NCI-H82 treated with DMSO at 0.1 percent for 48 hours (cell line): ENCODE measurements at regions not wholly inside any gene's neighbourhood (a gene's known extent, or its start where the extent isn't known, plus 50 kb on each side); places are given as distances from the start of the nearest gene placed in this dataset.

Experiments
- DNase-seq: peaks from one replicate; lab custom pipeline; 2025; ENCODE audit not compliant: unreplicated experiment; lab: John Stamatoyannopoulos, UW

DNA sequence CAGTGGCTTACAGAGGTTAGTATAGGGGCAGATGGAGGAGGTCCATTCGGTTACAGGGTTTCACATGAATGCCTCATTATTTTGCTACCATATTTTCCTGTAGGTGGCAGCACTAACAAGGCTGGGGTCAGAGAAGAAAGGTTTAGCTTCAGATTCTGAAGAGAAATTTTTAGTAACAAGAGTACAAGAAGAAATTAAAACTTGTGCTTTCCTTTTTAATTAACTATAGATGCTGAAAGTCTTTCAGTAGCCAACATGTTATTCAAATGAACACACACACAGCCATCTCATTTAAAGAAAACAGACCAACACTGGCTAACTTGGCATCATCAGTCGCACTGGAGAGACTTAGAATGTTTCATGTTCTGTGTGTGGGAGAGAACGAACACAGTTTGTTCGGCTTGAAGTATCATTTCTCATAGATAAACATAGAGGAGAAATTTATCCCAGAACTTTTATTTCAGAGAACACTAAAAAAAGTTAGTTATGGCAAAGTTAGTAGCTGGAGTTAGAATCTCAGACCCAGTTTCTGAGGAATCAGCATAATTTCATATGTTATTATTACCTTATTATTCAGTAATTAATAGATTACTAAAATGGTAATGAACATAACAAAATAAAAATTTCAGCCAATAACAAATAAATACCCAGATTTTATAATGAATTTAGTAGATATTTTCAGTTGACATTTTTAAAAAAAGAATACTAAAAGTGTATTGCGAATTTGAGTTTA lies 314.0 kb upstream of the RSPO3 start:
- peak; percentile 25 for DNase-seq

DNA sequence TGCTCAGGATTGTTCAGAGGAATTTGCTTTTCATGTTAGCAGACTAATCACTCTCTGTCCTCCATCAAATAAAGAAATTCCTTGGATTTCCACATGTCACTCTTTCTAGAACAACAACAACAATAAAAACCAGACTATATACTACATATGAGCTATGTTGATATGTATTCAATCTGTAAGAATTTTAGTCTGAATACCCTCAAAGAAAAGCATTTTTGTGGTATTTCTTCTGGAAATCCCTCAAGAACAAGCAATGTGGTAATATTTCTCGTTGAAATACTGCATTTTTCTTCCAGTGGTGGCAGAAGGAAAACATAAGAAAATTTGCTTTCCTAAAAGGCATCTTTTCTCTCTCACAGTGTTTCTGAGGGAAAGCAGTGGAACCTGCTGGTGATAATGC lies 312.6 kb upstream of the RSPO3 start:
- DNase-seq = no peak

DNA sequence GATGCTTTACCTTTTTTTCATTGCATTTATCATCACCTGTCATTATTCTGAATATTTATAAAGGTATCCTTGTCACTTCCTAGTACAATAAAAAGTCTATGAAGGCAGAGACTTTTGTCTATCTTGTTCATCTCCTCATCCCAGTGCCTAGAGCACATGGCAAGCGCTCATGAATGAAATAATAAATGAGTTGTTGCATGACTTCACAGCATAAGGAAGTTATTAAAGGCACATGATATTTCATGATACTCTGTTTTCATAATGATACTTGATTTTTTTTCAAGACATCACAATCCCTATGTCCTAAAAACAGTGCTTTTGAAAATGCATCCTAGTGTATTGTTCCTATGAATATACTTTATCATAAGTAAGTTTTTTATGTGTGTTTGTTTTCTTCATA lies 310.6 kb upstream of the RSPO3 start:
- DNase-seq = no peak

DNA sequence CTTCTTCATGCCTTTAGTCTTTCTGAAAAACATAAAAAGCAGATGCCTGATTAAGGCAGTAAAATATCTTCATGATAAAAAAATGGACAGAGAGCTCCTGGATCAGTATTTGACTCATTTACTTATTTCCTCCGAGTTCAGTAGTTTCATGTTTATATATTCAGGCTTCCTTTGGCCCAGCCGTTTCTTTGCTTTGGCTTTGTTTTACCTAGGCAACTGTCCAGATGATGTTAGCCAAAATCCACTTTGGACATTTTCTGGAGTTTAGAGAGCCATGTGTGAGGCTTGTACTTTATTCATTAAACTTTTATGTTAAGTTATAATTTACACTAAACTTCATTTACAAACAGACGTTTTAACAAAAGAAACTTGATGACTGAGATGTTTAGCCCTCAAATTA lies 307.1 kb upstream of the RSPO3 start:
- DNase-seq = no peak

DNA sequence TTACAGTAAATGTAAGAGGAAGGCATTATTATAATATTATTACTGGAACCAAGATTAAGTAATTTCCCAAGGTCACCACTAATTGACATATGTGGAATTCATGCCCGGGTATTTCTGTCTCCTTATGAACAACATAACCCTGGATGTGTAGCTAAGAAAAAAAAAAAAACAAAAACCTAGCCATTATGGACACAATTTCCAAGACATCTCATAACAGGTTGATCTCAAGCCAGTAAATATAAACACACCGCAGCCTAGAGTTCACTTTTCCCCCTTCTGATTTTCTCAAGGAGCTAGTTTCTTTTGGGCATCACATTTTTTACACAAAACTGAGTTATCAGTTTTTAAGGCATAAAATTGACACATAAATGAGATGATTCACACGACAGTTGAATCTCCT lies 306.5 kb upstream of the RSPO3 start:
- DNase-seq = no peak

DNA sequence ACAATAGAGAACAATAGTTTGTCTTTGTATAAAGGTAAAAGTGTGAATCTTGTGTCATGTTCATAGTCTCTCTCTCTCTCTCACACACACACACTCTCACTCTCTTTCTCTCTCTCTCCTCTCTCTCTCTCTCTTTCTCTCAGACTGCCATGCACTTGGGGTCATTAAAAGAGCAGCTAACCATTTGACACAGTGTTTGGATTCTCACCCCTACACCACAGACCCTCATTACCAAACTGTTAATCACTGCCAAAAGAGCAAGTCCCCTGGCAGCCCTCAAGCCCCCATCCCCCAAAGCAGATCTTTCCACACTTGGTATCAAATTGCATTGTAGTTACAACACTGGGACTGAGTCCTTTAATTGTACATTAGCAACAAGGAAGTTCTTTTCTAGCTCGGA lies 305.8 kb upstream of the RSPO3 start:
- no peak for DNase-seq

DNA sequence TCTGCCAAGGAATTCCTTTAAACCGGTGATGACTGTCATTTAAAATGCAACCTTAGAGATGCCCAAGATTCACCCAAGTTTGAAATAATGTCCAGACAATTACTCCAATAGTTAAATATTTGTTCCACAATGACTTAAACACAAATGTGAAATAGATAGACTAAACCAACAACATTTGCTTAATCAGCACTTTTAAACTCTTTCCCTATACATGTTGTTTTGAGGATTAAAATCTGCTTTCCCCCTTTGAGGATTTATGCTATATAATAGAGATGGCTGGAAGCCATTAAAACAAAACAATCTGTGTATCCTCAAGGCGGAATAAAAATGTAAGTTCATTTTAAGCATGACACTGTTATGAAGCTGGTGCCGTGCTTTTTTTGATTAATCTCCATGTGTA lies 297.8 kb upstream of the RSPO3 start:
- no peak for DNase-seq

DNA sequence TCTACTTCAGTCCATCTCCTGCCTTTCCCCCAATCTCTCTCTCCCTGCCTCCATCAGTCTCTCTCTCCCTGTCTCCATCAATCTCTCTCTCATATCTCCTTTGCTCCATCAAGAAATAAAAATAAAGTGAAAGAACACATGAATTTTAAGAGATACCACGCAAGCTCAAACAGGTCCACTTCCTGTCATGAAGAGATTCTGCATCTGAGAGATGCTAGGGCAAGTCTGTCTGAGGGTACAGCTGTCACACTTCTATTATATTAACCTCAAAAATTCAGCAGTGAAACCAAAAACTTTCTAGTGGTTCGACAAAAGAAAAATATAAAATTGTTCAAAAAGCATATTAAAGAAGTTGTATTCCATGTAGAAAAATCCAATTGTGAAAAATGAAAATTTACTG lies 296.8 kb upstream of the RSPO3 start:
- DNase-seq = no peak

DNA sequence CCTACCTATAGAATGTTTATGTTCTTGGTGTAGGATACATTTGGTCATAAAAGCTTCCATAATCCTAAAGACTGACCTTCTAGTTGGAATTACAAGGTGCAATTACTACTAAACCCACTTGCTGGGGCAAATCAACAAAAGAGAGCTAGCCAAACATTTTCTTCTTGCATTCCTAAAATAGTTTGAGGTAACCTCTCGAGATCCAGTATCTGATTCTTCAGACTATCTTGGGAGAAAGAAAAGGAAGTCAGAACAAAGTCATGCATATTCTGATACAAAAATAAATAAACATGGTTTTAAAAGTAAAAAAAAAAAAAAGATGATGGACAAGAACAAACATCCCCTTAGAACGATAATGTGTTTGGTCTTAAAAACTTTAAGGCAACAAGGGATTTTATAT lies 294.2 kb upstream of the RSPO3 start:
- DNase-seq = no peak

DNA sequence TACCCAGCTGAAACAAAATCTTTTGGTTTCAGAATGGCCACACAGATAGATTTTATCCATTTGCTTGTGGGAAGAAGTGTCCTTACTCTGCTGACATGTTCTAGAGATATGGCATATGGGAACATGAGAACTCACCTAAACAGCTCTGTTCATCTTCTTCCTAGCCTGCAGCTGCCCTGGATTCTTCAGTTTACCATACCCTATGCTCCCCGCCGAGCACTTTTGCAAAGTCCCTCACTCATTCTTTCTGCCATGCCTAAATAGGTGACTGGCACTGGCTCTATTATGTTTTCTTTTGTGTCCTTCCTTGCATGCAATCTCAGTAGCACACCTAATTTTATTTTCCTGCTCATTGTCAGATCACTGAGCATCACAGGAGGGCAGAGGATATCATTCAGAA lies 293.7 kb upstream of the RSPO3 start:
- no peak for DNase-seq

DNA sequence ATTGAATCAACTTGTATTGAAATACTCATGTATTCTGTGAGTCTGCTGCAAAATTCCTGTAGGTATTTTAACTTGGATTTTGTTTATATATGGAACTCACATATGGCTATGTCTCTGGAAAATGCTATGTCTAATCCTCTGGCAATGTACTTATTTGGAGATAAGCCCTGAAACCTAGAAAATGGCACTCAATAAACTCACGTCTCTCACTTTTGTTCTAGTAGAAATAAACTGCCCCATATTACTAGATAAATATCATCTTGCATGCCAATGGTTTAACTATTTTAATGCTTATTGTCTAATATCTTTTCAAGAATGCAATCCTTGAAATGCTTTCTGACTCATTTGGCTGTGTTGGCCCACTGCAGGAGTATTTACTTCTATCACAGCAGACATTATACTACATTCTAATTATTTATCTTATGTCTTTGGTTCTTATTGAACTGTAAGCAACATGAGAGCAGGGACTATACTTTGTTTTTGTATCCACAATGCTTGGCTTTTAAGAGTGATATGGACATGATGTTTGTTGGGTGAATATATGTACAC lies 292.2 kb upstream of the RSPO3 start:
- no peak for DNase-seq

DNA sequence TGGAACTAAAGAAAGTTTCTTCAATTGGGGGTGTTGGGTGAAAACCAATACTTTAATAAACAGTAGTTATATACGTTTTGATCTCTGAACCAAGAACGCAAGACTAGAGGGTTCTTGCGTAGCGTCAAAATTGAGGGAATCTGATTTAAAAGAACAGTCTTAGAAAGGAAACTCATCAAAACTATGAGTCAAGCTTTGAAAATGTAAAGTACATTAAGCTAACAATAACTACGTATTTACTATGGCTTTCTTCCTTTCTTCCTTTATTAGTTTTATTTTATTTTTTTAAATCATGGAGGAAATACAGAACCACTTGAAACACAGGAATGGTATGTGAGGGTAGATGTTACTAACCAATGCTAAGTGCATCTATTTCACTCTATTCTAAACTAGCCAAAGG lies 287.0 kb upstream of the RSPO3 start:
- no peak for DNase-seq

DNA sequence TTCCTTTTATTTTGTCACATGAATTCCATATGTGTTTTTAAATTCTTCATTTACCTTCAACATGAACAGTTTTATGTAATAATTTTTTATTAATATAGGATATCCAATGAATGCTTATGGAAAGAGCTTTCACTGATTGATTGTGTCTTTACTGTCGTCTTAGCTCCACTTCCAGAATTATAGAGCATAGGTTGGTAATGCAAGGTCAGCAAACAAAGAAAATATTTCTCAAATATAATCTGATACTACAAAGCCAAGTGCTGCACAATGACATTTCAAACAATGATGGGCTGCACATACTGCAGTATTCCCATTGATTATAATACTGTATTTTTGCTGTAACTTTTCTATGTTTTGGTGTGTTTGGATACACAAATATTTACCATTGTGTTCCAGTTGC lies 275.7 kb upstream of the RSPO3 start:
- no peak for DNase-seq

DNA sequence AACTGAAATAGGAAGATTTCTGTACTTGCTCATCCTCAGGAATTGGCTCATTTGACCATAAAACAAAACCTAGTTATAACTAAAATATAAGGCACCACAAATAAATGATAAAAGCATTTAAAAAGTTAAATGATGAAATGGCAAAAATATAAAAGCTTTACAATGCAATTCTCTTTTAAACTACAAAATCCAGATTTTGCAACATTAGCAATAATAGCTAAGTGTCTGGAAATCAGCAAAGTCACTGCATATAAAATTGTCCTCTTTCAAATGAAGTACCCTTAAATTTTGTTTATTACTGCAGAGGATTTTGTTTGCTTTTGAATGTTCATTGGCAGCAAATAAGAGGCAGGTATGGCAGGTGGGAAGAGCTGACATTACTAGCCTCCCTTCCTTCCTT lies 270.4 kb upstream of the RSPO3 start:
- no peak for DNase-seq

DNA sequence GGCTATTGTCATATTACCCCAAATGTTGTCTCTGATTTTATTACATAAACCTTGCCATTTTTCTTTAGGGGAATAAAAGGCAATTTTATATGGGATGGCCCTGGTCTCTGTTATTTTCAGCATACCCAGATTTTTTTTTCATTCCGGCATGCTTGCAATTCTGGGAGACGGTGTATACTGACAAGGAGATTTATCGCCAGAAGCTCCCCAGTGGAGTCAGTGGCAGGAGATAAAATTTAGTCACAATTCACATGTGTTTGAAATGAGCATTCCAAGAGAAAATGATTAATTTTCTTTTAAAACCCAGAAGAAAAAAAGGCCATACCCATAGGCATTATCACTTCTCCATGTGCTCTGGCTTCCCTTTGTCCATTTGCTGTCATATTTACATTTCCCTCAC lies 250.8 kb upstream of the RSPO3 start:
- DNase-seq = no peak

DNA sequence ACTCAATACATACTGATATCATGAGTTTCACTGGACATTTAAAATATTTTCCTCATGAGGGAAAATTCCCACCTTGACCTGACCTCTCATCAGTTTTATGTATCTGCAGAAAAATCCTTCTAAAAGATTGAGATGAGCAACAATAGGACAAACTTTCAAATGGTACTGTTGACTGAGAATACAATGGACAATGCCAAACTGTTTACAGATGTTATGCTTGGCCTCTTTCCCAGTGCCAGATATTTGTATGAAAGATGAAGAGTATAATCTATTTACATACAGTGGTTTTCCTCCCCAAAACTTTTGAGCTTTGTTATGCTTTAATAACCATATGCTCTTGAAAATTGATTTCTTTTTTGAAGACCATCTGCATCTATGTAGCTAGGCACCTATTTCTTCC lies 245.1 kb upstream of the RSPO3 start:
- DNase-seq = no peak

DNA sequence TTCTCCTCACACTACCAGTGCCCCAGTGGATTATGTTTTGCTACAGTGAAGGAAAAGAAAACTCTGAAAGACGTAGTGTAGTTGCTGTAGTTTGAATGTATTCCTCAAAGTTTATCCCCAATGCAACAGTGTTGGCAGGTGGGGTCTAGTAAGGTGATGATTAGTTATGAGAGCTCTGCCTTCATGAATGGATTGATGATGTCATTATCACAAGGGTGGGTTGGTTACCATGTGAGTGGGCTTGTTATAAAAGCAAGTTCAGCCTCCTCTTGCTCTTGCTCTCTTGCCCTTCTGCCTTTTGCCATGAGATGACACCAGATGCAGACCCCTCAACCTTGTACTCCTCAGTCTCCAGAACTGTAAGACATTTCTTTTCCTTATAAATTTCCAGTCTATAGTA lies 244.7 kb upstream of the RSPO3 start:
- no peak for DNase-seq

DNA sequence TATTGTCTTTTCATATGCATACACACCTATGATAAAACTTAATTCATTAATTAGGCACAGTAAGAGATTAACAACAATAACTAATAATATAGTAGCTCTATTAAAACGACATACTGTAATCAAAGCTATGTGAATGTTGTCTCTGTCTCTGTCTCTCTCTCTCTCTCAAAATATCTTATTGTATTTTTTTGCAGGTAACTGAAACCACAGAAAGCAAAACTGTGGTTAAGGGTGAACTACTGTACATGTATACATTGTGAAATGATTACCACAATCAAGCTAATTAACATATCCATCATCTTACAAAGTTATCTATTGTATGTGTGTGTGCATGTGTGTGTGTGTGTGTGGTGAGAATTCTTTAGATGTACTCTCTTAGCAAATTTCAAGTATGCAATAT lies 242.0 kb upstream of the RSPO3 start:
- no peak for DNase-seq

DNA sequence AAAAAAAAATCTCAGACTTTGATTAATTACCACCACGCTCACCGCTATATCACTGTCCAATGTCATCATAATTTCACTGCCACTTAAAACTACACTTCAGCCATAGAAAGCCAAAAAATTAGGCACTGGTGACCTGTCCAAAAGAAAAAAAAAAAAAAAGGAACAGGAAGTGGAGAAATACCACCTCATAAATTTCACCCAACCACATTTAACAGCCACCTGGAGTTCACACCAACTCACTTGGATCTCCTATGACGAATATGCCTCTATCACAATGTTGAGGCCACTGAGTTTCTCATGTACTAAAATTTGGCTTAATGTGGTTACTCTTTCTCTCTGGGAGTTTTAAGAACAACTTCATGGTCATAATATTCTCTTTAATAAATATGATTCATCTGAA lies 237.5 kb upstream of the RSPO3 start:
- no peak for DNase-seq

DNA sequence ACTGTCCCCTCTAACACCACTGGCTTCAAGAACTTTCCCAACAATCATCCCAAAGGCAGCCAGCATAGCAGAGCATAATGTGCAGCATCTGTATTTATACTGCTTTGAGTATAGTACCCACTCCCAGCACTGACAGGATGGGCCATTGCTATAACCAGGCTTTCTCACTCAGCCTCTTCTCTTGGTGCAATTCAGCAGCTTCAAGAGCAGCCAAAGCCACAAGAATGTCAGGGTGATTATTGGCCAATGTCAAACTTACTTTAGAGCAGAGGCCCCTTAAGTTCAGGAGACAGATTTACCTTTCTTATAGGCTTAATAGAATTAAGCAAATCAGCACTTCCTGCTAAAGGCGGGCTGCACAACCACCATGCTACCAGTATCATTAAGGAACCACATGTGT lies 232.4 kb upstream of the RSPO3 start:
- no peak for DNase-seq

DNA sequence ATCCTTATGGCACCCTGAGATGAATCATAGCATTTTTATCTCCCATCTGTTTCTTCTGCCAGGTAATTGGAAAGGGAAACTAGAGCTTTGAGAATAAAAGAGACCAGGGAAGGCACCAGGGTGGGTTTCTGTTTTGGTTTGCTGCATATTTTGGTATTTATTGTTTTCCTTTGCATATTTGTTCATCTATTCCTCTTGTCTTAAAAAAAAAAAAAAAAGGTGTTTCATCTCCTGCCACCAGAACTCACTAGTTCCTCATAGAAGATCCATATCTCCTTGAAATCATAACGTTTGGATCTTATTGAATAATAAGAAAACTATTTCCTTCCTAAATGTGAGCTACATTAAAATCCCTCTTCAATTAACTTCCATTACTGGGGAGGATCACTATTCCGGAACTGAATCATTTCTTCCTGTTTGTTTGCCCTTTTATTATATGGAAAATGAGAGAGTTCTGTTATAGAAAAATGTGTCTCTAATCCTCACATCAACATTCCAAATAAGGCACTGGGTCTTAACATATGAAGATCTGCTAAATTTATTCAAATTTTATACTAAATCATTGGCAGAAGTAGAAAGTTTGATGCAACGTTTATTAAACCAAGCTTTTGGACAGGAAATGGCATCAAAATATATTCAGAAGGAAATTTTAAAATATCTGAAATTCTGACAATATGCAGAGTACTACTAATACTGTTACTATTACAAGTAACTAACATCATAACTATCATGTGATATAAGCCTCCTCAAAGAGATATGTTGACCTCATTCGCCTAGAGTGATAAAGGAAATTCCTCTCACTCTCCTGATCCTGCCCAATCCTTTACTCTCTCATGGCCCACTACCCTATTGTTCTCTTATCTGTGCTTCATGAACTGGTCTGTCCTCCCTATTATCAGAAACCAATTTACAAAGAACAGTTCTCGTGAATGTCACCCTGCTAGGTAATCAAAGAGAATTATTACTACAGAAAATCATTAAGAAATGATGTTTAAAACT lies 229.4 kb upstream of the RSPO3 start:
- no peak for DNase-seq

DNA sequence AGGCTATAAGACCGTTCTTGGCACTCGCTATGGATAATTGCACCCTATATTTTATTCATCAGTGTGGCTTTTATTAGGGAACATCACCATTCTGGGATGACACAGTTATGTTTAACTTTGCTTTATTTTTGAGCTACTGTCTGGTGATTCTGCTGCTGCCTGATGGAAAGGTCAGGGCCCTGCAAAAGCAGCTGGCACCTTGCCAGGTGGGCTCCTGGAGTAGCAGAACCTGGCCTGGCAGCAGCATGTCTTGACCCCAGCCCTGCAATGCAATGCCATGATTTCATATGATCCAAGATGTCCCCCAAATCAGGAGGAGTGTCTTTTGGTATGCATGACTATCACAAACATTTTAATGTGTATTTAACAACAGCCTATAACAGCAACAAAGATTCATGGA lies 228.4 kb upstream of the RSPO3 start:
- DNase-seq = no peak
